GM20431 (cell line): ENCODE measurements at regions not wholly inside any gene's neighbourhood (a gene's known extent, or its start where the extent isn't known, plus 50 kb on each side); places are given as distances from the start of the nearest gene placed in this dataset.
"Not testable (repeated sequence)": the region's sequence is repeated elsewhere in the genome, so short reads cannot be mapped to it uniquely, and the experiment has no call there.

Source experiments
- in situ Hi-C: fragments of 300-500 bp; cut with MseI, MboI; formaldehyde crosslinking; loops from one replicate; pipeline ENCODE4 v1.15.0; 2020; ENCODE audit warnings: low sequenced_read_pairs; ENCODE audit not compliant: unreplicated experiment

DNA sequence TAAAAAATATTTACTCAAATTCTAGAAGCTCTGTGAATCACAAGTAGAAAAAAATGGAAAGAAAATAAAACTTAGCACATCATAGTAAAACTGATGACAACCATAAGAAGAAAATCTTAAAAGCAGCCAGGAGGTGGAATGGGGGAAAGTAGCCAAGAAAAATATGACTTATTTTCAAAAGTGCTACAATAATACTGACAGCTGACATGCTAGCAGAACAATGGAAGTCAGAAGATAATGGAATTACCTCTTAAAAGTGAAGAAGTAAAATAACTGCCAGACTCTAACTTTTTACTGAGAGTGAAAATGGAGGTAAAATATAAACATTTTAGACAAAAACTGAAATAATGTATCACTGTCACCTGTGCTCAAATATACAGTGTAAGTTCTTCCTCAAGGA is 532.2 kb upstream of the SGCD start:
- in situ Hi-C loops = no loop called here

GRCh38 chr5:155799308-155799707 is 527.7 kb upstream of the SGCD start:
- in situ Hi-C loops = no loop called here

DNA sequence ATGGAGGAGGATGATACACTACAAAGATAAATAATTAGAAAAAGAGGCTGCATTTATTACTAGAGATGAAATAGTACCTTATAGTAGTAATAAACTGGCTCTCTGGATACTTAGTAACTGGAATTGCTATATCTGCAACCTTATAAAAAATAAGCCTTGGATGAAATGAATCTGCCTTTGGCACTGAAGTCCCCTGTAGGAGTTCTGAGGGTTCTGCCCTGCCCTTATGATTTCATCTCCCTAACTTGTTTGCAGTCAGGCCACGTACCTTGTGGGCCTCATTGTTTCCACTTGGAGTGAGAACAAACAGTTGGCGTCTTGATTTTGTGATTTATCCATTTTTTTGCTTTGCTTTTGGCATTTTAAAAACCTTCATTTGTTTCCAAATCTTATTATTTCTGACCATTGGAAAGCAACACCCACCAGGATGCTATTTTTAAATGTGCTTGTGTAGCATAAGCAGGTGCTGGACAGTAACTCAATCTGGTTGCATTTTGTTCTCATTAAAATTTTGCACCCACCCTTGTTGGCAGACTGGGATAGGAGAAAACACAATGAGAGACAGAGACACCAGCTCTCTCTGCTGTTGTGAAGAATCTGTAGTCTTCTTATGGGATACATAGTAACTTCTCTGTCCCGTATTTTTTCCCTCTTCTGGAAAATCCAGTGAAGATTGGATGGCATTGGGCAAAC is 518.9 kb upstream of the SGCD start:
- in situ Hi-C loops = no loop called here

- in situ Hi-C loops = no loop called here
Observed at GRCh38 chr5:155815248-155815647, 511.7 kb upstream of the SGCD start.

GRCh38 chr5:155822177-155822576 is 504.8 kb upstream of the SGCD start:
- in situ Hi-C loops = no loop called here

DNA sequence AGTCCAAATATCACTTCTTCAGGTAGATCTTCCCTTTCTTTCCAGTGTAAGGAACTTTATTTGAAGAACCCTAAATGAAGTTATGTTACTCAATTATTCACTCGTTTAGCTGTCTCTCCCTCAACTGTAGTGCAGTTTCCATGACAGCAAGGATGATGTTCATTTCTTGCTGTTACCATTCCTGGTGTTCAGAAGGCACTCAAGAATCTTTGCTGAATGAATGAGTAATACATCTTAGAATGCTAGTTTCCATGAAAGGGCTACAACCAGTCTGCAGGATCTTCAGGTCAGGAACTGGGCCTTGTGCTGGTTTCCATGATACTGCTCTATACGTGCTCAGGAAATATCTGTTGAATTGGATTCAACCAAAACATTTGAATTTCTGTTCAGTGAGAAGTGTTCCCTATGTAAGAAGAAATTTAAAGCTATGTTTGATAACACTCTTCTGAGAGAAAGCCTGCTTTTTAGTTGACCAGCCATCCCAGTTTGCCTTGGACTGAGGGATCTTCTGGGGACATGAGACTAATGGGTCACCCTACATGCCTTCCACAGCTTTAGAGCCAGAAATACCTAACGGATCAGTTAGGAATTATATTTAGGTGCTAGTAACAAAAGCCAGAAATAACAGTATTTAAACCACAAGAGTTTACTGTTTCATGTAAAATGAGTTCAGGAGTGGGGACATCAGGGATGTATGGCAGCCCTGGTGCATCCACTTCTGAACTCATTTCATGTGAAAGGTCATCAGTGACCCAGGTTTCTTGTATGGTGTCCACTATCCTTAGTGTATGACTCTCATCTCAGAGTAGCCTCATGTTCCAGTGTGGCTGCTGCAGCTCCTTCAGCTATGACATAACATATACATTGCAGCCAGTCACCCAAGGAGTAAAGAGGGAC is 500.1 kb upstream of the SGCD start:
- in situ Hi-C loops = no loop called here

- in situ Hi-C loops = not testable (repeated sequence)
Observed at GRCh38 chr5:155827508-155827815, 499.5 kb upstream of the SGCD start.

GRCh38 chr5:155827949-155828348 is 499.0 kb upstream of the SGCD start:
- in situ Hi-C loops = no loop called here

DNA sequence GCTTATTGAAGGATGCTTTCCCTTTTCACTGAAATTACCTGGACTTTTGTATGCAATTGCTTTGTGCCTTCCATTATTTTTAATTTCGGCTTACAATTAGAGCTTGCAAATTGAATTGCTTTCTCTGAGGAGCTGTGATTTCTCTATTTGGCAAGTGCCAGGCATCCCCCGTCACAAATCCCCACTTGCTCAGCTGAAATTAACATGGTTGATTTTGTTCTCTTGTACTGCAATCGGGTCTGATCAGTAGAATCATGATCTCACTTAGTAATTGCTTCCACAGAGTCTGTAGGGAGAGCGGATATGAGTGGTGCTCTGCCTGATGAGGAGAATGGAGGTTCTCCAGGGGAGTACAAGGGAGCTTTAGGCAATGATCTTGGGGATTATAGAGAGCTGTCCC is 495.5 kb upstream of the SGCD start:
- in situ Hi-C loops = no loop called here

GRCh38 chr5:155833287-155833686 is 493.7 kb upstream of the SGCD start:
- in situ Hi-C loops = no loop called here

DNA sequence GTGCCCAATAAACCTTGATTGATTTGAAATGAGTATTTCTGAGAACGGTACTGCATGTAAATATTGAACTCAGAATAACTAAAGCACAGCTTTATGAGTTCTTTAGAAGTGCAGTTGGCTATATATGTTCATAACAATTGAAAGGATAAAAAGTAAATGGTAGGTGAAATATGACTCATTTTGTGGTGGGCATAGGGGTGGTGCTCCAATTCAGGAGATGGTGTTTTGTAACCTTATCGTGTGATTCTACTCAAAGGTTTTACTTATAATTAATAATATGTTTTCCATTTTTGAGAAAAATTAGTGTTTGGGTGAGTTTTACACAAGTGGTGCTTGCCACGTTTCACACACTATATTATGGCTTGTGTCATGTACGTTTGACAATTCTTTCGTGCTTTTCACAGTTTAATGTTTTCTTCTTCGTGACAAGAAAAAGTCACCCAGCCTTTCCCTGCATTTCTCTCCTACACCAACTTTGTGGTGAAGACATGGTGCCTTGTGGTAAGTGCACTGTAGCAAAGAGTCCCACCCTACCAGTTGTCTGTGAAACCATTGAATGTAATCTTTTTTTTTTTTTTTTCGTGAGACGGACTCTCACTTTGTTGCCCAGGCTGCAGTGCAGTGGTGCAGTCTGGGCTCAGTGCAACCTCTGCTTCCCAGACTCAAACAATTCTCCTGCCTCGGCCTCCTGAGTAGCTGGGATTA is 492.5 kb upstream of the SGCD start:
- in situ Hi-C loops = no loop called here

GRCh38 chr5:155836089-155836803 is 490.7 kb upstream of the SGCD start:
- in situ Hi-C loops = no loop called here

GRCh38 chr5:155838394-155838793 is 488.6 kb upstream of the SGCD start:
- in situ Hi-C loops = no loop called here

GRCh38 chr5:155839251-155840037 is 487.5 kb upstream of the SGCD start:
- in situ Hi-C loops = no loop called here

DNA sequence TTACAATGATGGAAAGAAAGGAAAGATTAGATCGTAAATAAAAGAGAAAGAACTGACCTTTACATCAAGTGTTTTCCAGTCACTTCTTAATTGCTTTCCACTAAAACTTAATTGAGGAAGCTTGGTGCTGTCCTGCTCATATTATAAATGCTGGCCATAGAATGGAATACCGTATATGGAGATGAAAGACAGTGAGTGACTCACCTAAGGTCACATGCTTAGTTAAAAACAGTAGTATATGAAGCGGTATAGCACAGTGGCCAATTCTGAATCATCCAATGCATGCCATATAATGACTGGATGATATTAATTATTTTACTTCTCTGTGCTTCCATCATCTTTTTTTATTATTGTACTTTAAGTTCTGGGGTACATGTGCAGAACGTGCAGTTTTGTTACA is 482.4 kb upstream of the SGCD start:
- in situ Hi-C loops = no loop called here

- in situ Hi-C loops = no loop called here
Observed at GRCh38 chr5:155850370-155850769, 476.6 kb upstream of the SGCD start.

GRCh38 chr5:155866971-155867370 is 460.0 kb upstream of the SGCD start:
- in situ Hi-C loops = no loop called here

- in situ Hi-C loops = no loop called here
Observed at GRCh38 chr5:155867522-155868088, 459.4 kb upstream of the SGCD start.

DNA sequence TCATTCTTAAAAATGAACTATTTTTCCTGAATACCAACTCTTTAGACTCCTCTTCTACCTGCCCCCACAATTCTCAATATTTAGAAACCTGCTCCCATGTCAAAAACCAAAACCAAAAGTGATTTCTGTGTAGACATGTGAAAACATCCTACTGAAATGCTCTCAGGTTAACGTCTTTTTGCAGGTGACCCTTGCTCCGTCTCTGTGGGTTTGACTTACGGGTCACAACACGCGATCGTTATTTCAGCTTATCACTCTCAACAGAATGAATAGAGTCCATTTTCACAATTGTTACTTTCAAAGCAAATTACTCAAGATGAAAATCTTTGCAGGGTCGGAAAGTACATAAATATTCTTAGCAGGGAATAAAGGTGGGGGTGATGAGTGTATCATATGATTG is 456.3 kb upstream of the SGCD start:
- in situ Hi-C loops = no loop called here
